ENCODE measurements at regions not wholly inside any gene's neighbourhood (a gene's known extent, or its start where the extent isn't known, plus 50 kb on each side); places are given as distances from the start of the nearest gene placed in this dataset.

DNA sequence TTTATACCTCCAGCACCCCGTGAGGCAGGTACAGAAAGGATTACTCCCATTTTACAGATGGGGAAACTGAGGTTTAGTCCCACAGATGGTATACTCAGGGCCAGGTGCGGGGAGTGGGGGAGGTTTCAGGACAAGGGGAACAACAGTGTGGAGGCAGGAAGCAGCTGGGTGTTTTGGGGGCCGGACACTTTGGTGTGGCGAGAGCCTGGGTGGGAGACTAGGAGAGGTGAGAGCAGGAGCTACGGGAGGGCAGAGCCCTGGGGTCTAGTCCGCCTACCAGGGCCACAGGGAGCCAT is 61.7 kb downstream of the DIO3 start:
- Histone ChIP-seq H3K27ac (no peak overlapping the region), H3K36me3 (no peaks in the 10 kb centered on the region), H3K9me3 (no peaks in the 10 kb centered on the region), H3K4me3 (no peak overlapping the region), H3K27me3 (no peaks in the 10 kb centered on the region), H3K4me1 (peaks cover 0 to under 1% (median 0%) of the 10 kb centered on the region in 4 donors)
- no peak for DNase-seq
- no peak for TF ChIP-seq POLR2A (IDR thresholded peaks at IDR 0.05)
- TF ChIP-seq, protein P1, sequence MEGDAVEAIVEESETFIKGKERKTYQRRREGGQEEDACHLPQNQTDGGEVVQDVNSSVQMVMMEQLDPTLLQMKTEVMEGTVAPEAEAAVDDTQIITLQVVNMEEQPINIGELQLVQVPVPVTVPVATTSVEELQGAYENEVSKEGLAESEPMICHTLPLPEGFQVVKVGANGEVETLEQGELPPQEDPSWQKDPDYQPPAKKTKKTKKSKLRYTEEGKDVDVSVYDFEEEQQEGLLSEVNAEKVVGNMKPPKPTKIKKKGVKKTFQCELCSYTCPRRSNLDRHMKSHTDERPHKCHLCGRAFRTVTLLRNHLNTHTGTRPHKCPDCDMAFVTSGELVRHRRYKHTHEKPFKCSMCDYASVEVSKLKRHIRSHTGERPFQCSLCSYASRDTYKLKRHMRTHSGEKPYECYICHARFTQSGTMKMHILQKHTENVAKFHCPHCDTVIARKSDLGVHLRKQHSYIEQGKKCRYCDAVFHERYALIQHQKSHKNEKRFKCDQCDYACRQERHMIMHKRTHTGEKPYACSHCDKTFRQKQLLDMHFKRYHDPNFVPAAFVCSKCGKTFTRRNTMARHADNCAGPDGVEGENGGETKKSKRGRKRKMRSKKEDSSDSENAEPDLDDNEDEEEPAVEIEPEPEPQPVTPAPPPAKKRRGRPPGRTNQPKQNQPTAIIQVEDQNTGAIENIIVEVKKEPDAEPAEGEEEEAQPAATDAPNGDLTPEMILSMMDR (IDR thresholded peaks at IDR 0.05), result no peak

DNA sequence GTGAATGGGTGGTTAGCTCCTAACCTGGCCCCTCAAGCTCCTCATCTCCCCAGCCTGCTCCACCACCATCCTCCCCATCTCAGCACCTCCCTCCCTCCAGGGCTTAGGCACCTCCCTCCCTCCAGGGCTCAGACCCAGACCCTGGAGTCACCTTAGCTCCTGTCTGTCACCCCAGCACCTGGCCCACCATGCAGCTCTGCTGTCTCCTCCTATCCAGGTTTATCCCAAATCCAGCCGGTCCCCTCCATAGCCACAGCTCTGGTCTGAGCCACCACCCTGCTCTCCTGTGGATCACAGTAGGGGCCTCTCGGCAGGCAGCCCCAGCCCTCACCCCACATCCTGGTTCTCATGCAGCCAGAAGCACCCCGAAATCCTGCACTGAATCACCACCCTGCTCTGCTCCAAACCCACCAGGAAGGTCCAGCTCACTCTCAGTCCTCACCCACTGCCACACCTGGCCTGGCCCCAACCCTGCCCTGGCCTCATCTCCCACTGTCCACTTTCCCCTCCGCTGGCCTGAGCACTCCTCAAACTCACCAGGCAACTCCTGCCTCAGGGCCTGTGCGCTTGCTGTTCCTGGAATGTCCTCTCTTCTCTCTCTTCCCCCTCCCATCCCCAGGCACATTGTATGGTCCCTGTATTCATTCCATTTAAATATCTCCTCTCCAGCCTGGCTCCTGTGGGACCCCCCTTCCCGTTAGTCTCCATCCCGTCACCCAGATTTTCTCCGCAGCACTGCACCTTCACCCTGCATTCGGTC is 62.6 kb downstream of the DIO3 start:
- H3K9me3 ChIP-seq, result no peaks in the 10 kb centered on the region
- no peak for TF ChIP-seq POLR2A (IDR thresholded peaks at IDR 0.05)
- TF ChIP-seq, protein P1 (IDR thresholded peaks at IDR 0.05), result no peak
- H3K4me1 ChIP-seq, result peaks cover 3 to 7% (median 4%) of the 10 kb centered on the region in 4 donors
- no peak overlapping the region for H3K4me3 ChIP-seq
- no peaks in the 10 kb centered on the region for H3K27me3 ChIP-seq
- DNase-seq, result no peak
- no peaks in the 10 kb centered on the region for H3K36me3 ChIP-seq
- H3K27ac ChIP-seq, result no peak overlapping the region

DNA sequence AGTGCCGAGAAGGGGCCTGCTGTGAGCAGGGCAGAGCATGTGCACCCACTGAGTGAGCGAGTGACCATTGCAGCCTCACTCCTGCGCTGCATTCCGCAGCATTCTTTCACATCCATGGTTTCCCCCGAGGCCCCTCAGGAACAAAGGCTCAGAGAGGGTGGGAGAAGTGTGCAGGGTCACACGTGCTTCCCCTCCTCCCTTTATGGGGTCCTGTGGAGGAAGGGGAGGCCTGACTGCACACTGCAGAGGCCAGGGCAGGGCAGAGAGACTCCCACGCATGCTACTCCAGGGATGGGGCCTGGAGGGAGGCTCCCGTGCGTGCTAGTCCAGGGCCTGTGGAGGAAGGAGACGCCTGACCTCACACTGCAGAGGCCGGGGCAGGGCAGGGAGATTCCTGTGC is 63.2 kb downstream of the DIO3 start:
- TF ChIP-seq POLR2A (IDR thresholded peaks at IDR 0.05), result no peak
- TF ChIP-seq, protein P1 (IDR thresholded peaks at IDR 0.05), result no peak
- Histone ChIP-seq H3K27ac (no peak overlapping the region), H3K36me3 (no peaks in the 10 kb centered on the region), H3K4me1 (peaks cover 3 to 14% (median 4%) of the 10 kb centered on the region in 4 donors), H3K9me3 (no peaks in the 10 kb centered on the region), H3K4me3 (no peak overlapping the region), H3K27me3 (no peaks in the 10 kb centered on the region)
- DNase-seq, result no peak

DNA sequence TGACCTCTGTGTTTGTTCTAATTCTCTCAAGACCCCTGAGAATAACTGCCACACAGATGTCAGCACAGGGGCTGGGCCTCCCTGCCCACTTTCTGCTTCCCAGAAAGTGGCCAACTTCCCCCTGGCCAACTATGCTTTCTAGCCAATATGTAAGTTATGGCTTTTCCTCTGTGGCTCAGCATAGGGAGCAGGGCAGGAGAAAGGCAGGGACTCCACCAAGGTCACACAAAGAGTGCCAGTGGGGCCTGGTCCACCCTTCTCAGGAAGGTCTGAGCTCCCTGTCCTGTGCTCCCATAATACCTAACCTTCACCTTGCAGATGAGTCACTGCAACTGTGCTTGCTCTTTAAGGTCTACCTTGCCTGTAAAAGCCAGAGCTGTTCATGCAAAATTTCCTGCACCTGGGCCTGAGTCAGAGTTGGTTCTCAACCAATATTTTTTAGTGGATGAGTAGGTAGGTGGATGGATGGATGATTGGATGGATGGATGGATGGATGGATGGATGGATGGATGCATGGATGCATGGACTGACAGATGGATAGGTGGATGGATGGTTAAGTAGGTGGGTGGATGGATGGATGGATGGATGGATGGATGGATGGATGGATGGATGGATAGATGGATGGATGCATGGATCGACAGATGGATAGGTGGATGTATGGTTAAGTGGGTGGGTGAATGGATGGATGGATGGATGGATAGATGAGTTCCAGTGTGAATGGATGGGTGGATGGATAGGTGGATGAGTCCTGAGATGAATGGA is 64.2 kb downstream of the DIO3 start:
- Histone ChIP-seq H3K36me3 (no peaks in the 10 kb centered on the region), H3K4me3 (no peak overlapping the region), H3K27ac (no peak overlapping the region), H3K4me1 (peaks cover 3 to 15% (median 4%) of the 10 kb centered on the region in 4 donors), H3K9me3 (no peaks in the 10 kb centered on the region), H3K27me3 (no peaks in the 10 kb centered on the region)
- DNase-seq, result no peak
- no peak for TF ChIP-seq POLR2A (IDR thresholded peaks at IDR 0.05)
- TF ChIP-seq, protein P1 (IDR thresholded peaks at IDR 0.05), result no peak

DNA sequence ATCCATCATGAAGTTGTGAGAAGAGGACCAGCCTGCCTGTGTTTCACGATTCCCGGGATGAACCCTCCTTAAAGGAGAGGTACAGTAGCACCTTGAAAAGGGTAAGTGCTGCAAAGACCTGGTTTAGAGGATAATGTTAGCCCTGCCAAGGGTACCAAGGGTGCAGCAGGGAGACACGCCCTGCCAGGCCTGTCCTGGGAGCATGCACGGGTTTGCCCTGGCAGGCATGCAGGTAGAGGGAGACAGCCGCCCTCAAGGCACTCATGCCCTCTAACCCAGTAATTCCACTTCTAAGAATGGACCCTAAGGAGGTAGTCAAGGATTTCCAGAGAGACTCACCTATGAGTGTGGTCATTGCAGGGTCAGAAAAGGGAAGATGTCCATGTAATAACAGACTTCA is 65.0 kb downstream of the DIO3 start:
- H3K4me1 ChIP-seq, result peaks cover 3 to 15% (median 4%) of the 10 kb centered on the region in 4 donors
- H3K36me3 ChIP-seq, result no peaks in the 10 kb centered on the region
- no peaks in the 10 kb centered on the region for H3K9me3 ChIP-seq

More for the DNA sequence above, 65.0 kb downstream of the DIO3 start:
- TF ChIP-seq POLR2A (IDR thresholded peaks at IDR 0.05), result no peak
- TF ChIP-seq, protein P1 (IDR thresholded peaks at IDR 0.05), result no peak
- no peak for DNase-seq
- H3K27ac ChIP-seq, result no peak overlapping the region
- no peak overlapping the region for H3K4me3 ChIP-seq
- H3K27me3 ChIP-seq, result no peaks in the 10 kb centered on the region

Measured in Peyer's patch (tissue), 4 donors.